ENCODE measurements at regions not wholly inside any gene's neighbourhood (a gene's known extent, or its start where the extent isn't known, plus 50 kb on each side); places are given as distances from the start of the nearest gene placed in this dataset. TPM values are rescaled to one million over a fixed set of nuclear protein-coding genes. Genes with fewer than 3 reads are reported as not detected.
"Not testable (repeated sequence)": the region's sequence is repeated elsewhere in the genome, so short reads cannot be mapped to it uniquely, and the experiment has no call there.

GRCh38 chr13:70249332-70250064 is 141.2 kb upstream of the KLHL1 start:
- DNase-seq (ENCODE audit: low spot score in 2 of 2) (no peak), FAIRE-seq (no peak)

DNA sequence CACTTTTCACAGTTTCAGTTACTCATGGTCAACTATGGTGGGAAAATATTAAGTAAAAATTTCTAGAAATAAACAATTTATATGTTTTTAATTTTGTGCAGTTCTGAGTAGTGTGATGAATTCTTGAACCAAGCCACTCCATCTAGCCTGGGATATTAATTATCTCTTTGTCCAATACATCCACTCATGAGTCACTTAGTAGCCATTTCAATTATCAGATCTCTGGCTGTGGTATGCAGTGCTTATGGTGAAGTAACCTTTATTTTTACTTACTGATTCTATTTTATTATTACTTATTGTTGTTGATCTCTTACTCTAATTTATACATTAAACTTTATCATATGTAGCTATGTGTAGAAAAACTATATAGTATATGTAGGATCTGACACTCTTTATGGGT is 128.9 kb upstream of the KLHL1 start:
- no peak for FAIRE-seq
- no peak for DNase-seq (ENCODE audit: low spot score in 2 of 2)

DNA sequence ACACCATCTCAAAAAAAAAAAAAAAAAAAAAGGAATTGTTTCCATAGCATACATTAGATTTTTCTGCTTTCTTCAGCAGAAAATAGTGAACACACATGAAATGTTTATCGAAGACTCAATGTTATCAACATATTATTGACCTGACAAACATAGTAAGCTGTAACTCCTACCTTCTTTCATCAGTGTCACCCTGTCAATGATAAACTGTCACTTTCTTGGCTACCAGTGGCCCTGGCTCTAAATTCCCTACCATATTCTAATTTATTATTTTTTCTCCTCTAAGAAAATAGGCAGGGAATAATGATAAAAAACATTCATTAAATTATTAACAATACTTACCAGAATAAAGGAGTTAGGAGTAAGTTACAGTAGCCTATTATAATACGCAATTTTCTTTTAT is 127.3 kb upstream of the KLHL1 start:
- FAIRE-seq (no peak), DNase-seq (ENCODE audit: low spot score in 2 of 2) (no peak)

GRCh38 chr13:70223911-70224310 is 115.7 kb upstream of the KLHL1 start:
- FAIRE-seq (no peak), DNase-seq (ENCODE audit: low spot score in 2 of 2) (no peak)

- DNase-seq (ENCODE audit: low spot score in 2 of 2) (no peak), FAIRE-seq (no peak)
Observed at GRCh38 chr13:70222926-70223325, 114.7 kb upstream of the KLHL1 start.

- FAIRE-seq (no peak), DNase-seq (ENCODE audit: low spot score in 2 of 2) (no peak)
Observed at GRCh38 chr13:70218618-70219017, 110.4 kb upstream of the KLHL1 start.

- not testable (repeated sequence) for FAIRE-seq; DNase-seq (ENCODE audit: low spot score in 2 of 2)
Observed at GRCh38 chr13:70208968-70209367, 100.7 kb upstream of the KLHL1 start.

DNA sequence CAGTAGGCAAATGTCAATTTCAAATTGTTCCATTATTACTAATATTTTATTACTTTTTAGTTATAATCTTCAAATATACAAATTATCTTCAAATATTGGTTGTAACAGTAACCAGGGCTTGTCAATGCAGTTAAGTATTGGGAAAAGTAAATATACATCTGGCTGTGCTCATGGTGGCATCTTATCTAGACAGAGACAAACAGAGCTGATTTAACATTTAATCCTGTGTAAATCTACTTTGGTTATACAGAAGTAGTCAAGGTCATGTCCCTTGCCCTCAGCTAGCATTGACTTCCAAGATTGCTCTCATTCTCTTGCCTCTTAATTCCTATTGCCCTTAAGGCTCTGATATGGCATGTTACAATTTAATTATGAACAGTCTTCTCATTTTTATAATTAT is 98.4 kb upstream of the KLHL1 start:
- DNase-seq (ENCODE audit: low spot score in 2 of 2), result no peak
- FAIRE-seq, result no peak

- DNase-seq (ENCODE audit: low spot score in 2 of 2), result no peak
- FAIRE-seq, result no peak
Observed at GRCh38 chr13:70203661-70204229, 95.5 kb upstream of the KLHL1 start.

DNA sequence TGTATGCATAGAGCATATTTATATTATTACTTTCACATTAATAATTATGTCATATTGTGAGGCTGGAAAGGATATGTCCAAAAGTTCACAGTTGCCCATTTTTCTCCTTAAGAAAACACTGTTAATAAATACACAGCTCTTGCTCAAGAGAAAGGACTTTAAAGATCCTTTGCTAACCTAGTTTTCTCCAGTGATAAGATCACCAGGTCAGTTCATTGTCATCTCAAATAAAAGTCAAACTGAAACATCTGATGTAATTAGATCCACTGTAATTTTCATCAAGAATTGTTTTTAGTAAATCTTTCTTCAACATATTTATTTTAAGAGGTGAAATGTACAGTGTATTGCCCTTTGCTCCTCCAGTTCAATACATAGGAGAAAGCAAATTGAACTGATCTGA is 82.8 kb upstream of the KLHL1 start:
- no peak for FAIRE-seq
- DNase-seq (ENCODE audit: low spot score in 2 of 2), result no peak

DNA sequence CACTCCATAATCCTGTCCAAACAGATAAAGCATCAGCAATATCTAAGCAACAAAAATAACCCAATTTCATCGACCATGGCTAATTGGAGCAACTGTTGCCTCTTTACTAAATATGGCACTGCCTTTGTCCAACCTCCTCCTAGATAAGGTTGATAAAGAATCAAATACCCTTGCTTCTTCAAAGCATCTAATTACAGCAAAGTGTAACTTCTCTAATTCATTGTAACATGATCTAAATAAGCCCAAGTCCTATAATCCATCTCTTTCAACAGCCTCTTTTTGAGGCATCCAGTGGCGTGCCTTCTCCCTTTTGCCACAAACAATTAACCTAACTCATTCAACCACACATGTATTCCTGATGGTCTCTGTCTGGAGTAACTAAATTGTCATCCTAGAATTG is 81.7 kb upstream of the KLHL1 start:
- FAIRE-seq, result no peak

GRCh38 chr13:70188567-70188966 is 80.3 kb upstream of the KLHL1 start:
- DNase-seq (ENCODE audit: low spot score in 2 of 2) (no peak), FAIRE-seq (no peak)

More for the DNA sequence above, 81.7 kb upstream of the KLHL1 start:
- no peak for DNase-seq (ENCODE audit: low spot score in 2 of 2)

- FAIRE-seq (no peak), DNase-seq (ENCODE audit: low spot score in 2 of 2) (no peak)
Observed at GRCh38 chr13:70183041-70183440, 74.8 kb upstream of the KLHL1 start.

Small RNA genes lying in the stretch of these regions (small RNA-seq; reads per million reads assigned to genes)
- gene AL445264.1, result not detected
- gene RNU6-54P, result not detected

Data from frontal cortex (tissue), 4 donors.